ENCODE measurements at regions not wholly inside any gene's neighbourhood (a gene's known extent, or its start where the extent isn't known, plus 50 kb on each side); places are given as distances from the start of the nearest gene placed in this dataset.

- TF ChIP-seq BCL3 (CRISPR knock-in tag; IDR thresholded peaks at IDR 0.05): 0 out of 2 replicates have a peak, but pooled peaks have one; percentile 82
- no peak for TF ChIP-seq CBX1 (IDR thresholded peaks at IDR 0.05; ENCODE audit: low read depth)
- no peak for TF ChIP-seq TBX3 (IDR thresholded peaks at IDR 0.05; ENCODE audit: borderline replicate concordance)
- TF ChIP-seq FOXP4 (CRISPR knock-in tag; IDR thresholded peaks at IDR 0.05): peak; percentile 45; the same call in 1 of the 2 replicates
- no peak for TF ChIP-seq MBNL3 (CRISPR knock-in tag; conservative IDR thresholded peaks at IDR 0.05)
- no peak for TF ChIP-seq ZC3H4 (CRISPR knock-in tag; IDR thresholded peaks at IDR 0.05; ENCODE audit: borderline replicate concordance)
- TF ChIP-seq GABPB1 (CRISPR knock-in tag; IDR thresholded peaks at IDR 0.05): no peak
- peak; percentile 91 for TF ChIP-seq ZNF614 (CRISPR knock-in tag; IDR thresholded peaks at IDR 0.05; ENCODE audit: borderline replicate concordance)
- no peak for TF ChIP-seq SIN3A (IDR thresholded peaks at IDR 0.05; ENCODE audit: borderline replicate concordance, low read depth, low read length)
- peak; percentile 92 for TF ChIP-seq ZNF773 (CRISPR knock-in tag; IDR thresholded peaks at IDR 0.05; ENCODE audit: borderline replicate concordance)
- no peak for TF ChIP-seq ZNF660 (CRISPR knock-in tag; IDR thresholded peaks at IDR 0.05; ENCODE audit: borderline replicate concordance, low read depth)
- peak; percentile 75; the same call in 1 of the 2 replicates for TF ChIP-seq PPARG (CRISPR knock-in tag; conservative IDR thresholded peaks at IDR 0.05)
- no peak for TF ChIP-seq ZBTB34 (CRISPR knock-in tag; IDR thresholded peaks at IDR 0.05)
- TF ChIP-seq MTERF4 (CRISPR knock-in tag; IDR thresholded peaks at IDR 0.05): peak; percentile 76; the same call in 1 of the 2 replicates
- no peak for TF ChIP-seq CBX2 (IDR thresholded peaks at IDR 0.05; ENCODE audit: low read depth, low read length)
- no peak for TF ChIP-seq CBX2 (CRISPR knock-in tag; IDR thresholded peaks at IDR 0.05; ENCODE audit: low read depth)
- peak; percentile 61; the same call in 1 of the 2 replicates for TF ChIP-seq HMG20A (CRISPR knock-in tag; IDR thresholded peaks at IDR 0.05; ENCODE audit: borderline replicate concordance)
- TF ChIP-seq HIC2 (CRISPR knock-in tag; IDR thresholded peaks at IDR 0.05; ENCODE audit: low read depth): no peak
- TF ChIP-seq KDM1A (CRISPR knock-in tag; IDR thresholded peaks at IDR 0.05): peak; percentile 74; the same call in 1 of the 2 replicates
- no peak for TF ChIP-seq NAIF1 (CRISPR knock-in tag; IDR thresholded peaks at IDR 0.05; ENCODE audit: borderline replicate concordance)
- 0 out of 2 replicates have a peak, but pooled peaks have one; percentile 83 for TF ChIP-seq ETS1 (CRISPR knock-in tag; IDR thresholded peaks at IDR 0.05)
Observed at GRCh38 chr20:48523191-48523995, 304.4 kb downstream of the PREX1 start (continued).
